K562 (cell line): ENCODE measurements at regions not wholly inside any gene's neighbourhood (a gene's known extent, or its start where the extent isn't known, plus 50 kb on each side); places are given as distances from the start of the nearest gene placed in this dataset.

Experiments
- BHLHE40 ChIP-seq: IDR thresholded peaks from 2 replicates; pipeline ENCODE4 v1.6.1; 2011; ENCODE audit warnings: low read length, improper control_type of control experiment
- HDAC1 ChIP-seq, 2 experiments: fragments of 450-650 bp; IDR thresholded peaks; 2 replicates each; pipeline ENCODE4 v1.6.1; 2016 to 2017; ENCODE audit warnings: inconsistent platforms in 1 of 2, mild to moderate bottlenecking in 1 of 2, moderate library complexity in 1 of 2
- KLF1 ChIP-seq: fragments of 450-650 bp; IDR thresholded peaks from 2 replicates; pipeline ENCODE4 v1.6.1; 2016; ENCODE audit warnings: missing genetic modification characterization, missing compliant biosample characterization
- NCOA4 ChIP-seq: fragments of 450-650 bp; IDR thresholded peaks from 2 replicates; pipeline ENCODE4 v1.6.1; 2018; ENCODE audit warnings: mild to moderate bottlenecking; ENCODE audit not compliant: partially characterized antibody
- NFYB ChIP-seq: IDR thresholded peaks from 2 replicates; pipeline ENCODE4 v1.6.1; 2011; ENCODE audit warnings: mild to moderate bottlenecking, moderate library complexity; ENCODE audit not compliant: insufficient read length; ENCODE audit errors: extremely low read depth
- PHTF2 ChIP-seq: fragments of 250-450 bp; sonication (Bioruptor Pico); IDR thresholded peaks from 2 replicates; pipeline ENCODE4 v1.5.0; 2021; ENCODE audit warnings: mild to moderate bottlenecking
- SIN3B ChIP-seq: fragments of 450-650 bp; IDR thresholded peaks from 2 replicates; pipeline ENCODE4 v1.6.1; 2017; ENCODE audit warnings: low read depth, mild to moderate bottlenecking, moderate library complexity
- SMARCA4 ChIP-seq: fragments of 450-650 bp; IDR thresholded peaks from 2 replicates; pipeline ENCODE4 v1.6.1; 2016
- TAL1 ChIP-seq: fragments of 450-650 bp; IDR thresholded peaks from 2 replicates; pipeline ENCODE4 v1.6.1; 2016; ENCODE audit warnings: mild to moderate bottlenecking
- TRIM24 ChIP-seq, 2 experiments: fragments of 450-650 bp; IDR thresholded peaks; 2 replicates each; pipeline ENCODE4 v1.6.1; 2016
- ZBTB8A ChIP-seq: fragments of 450-650 bp; IDR thresholded peaks from 2 replicates; pipeline ENCODE4 v1.6.1; 2018; ENCODE audit warnings: mild to moderate bottlenecking, moderate library complexity; ENCODE audit not compliant: partially characterized antibody
- ZKSCAN3 ChIP-seq: fragments of 250-450 bp; sonication (Bioruptor Pico); IDR thresholded peaks from 2 replicates; pipeline ENCODE4 v1.4.0; 2020
- ZNF124 ChIP-seq: sonication (generic); formaldehyde crosslinking; IDR thresholded peaks from 2 replicates; pipeline ENCODE4 v1.8.1; 2022; ENCODE audit warnings: missing genetic modification reagents
- ZNF217 ChIP-seq: sonication (generic); formaldehyde crosslinking; IDR thresholded peaks from 2 replicates; pipeline ENCODE4 v1.8.0; 2022; ENCODE audit warnings: mild to moderate bottlenecking, missing genetic modification reagents
- ZNF696 ChIP-seq: fragments of 250-450 bp; sonication (Bioruptor Pico); conservative IDR thresholded peaks from 2 replicates; pipeline ENCODE4 v1.4.0; 2020; ENCODE audit warnings: mild to moderate bottlenecking, moderate library complexity
- TF ChIP-seq, protein P1 (sequence below): fragments of 250-450 bp; sonication (Bioruptor Pico); IDR thresholded peaks from 2 replicates; pipeline ENCODE4 v1.5.0; 2021; ENCODE audit warnings: mild to moderate bottlenecking, moderate library complexity
- TF ChIP-seq, protein P2 (sequence below), 2 experiments: fragments of 450-650 bp in 1 of 2; sonication (generic) in 1 of 2; formaldehyde crosslinking in 1 of 2; IDR thresholded peaks; 2 replicates each; pipeline versions ENCODE4 v1.7.1 to v1.9.0; 2016 to 2022; ENCODE audit warnings: inconsistent platforms in 1 of 2, mild to moderate bottlenecking in 1 of 2, missing genetic modification reagents in 1 of 2
- TF ChIP-seq, protein P3 (sequence below): IDR thresholded peaks from 2 replicates; pipeline ENCODE4 v1.6.1; 2011; ENCODE audit not compliant: insufficient read length; ENCODE audit errors: extremely low read depth

DNA sequence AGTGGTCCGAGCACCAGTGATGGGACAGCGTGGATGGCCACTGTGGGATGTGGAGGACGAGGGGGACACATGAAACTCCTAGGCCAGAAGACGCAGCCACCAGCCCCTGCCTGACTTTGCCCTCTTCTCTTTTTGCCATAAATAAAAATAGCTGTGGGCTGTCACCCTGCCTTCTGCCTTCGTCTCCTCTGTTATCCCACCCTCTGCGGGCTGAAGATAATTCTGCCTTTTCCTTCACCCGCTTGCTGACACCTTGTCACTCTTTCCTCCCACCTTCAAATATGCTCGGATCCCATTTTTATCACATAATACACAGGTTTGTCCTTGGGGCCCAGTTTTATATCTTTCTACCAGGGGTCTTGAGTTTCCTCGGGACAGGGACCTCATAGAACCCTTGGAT, 87.6 kb upstream of the CIBAR2 start (continued):
- TF ChIP-seq, protein P1, sequence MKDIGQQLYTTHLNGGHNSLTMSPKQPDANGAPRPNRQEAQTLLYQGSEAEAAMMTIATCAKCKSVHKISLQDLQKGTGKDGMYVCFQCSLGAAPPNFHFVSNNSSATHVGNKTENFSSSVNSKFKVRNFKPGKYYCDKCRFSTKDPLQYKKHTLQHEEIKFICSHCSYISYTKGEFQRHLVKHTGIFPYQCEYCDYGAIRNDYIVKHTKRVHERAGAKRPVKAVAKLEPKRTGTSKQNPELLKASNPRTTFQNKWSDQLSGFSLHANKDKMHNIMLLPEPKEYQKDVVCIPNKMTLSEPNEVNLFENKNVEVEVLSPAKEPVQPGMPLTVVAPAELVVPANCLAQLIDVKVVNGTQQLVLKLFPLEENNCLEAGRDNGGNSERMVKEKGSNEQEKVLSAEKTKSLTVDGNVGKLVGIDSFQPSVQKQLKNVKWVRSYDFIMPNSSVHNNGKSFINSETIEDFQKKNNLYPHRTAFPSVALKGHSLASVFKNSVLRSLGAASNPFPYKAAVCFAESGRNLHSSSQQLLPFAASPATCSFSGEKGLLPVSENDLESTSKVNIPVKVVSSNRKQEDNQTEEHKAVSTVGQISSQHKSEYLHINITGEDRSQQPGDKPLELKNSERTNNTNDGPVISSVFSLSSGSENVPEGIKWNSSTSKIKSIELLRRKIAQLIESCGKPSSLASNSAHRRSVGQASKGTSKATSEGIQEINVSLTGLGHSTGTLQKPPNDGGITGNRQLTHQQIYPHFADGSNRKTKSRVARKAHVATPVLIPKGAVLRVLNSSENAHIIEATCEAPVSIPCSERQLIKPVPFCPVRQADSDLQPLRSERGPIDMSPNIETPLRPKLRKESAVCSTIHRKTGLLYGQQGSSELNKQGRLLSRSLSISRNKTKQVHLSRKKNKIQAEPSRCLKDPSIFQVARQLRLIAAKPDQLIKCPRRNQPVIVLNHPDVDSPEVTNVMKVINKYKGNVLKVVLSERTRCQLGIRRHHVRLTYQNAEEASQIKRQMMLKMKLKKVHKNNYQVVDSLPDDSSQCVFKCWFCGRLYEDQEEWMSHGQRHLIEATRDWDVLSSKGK (CRISPR knock-in tag): no peak
- no peak for TF ChIP-seq ZKSCAN3
- no peak for TF ChIP-seq NCOA4
- TF ChIP-seq, protein P2, sequence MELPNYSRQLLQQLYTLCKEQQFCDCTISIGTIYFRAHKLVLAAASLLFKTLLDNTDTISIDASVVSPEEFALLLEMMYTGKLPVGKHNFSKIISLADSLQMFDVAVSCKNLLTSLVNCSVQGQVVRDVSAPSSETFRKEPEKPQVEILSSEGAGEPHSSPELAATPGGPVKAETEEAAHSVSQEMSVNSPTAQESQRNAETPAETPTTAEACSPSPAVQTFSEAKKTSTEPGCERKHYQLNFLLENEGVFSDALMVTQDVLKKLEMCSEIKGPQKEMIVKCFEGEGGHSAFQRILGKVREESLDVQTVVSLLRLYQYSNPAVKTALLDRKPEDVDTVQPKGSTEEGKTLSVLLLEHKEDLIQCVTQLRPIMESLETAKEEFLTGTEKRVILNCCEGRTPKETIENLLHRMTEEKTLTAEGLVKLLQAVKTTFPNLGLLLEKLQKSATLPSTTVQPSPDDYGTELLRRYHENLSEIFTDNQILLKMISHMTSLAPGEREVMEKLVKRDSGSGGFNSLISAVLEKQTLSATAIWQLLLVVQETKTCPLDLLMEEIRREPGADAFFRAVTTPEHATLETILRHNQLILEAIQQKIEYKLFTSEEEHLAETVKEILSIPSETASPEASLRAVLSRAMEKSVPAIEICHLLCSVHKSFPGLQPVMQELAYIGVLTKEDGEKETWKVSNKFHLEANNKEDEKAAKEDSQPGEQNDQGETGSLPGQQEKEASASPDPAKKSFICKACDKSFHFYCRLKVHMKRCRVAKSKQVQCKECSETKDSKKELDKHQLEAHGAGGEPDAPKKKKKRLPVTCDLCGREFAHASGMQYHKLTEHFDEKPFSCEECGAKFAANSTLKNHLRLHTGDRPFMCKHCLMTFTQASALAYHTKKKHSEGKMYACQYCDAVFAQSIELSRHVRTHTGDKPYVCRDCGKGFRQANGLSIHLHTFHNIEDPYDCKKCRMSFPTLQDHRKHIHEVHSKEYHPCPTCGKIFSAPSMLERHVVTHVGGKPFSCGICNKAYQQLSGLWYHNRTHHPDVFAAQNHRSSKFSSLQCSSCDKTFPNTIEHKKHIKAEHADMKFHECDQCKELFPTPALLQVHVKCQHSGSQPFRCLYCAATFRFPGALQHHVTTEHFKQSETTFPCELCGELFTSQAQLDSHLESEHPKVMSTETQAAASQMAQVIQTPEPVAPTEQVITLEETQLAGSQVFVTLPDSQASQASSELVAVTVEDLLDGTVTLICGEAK (IDR thresholded peaks at IDR 0.05): no peak
- TF ChIP-seq, protein P2 (CRISPR knock-in tag; IDR thresholded peaks at IDR 0.05): no peak
- no peak for TF ChIP-seq ZBTB8A
- TF ChIP-seq KLF1: no peak
- no peak for TF ChIP-seq ZNF217 (CRISPR knock-in tag)
- no peak for TF ChIP-seq ZNF696 (CRISPR knock-in tag)
- TF ChIP-seq SIN3B: no peak
- TF ChIP-seq BHLHE40: no peak
- TF ChIP-seq TRIM24 (IDR thresholded peaks at IDR 0.05): peak in 1 of 2 experiments; percentile 15; a peak in 1 of 4 replicates
- no peak for TF ChIP-seq PHTF2 (CRISPR knock-in tag)
- TF ChIP-seq SMARCA4: 0 out of 2 replicates have a peak, but pooled peaks have one; percentile 33
- TF ChIP-seq HDAC1 (IDR thresholded peaks at IDR 0.05): peak in 1 of 2 experiments; percentile 26; a peak in 1 of 4 replicates
- TF ChIP-seq, protein P3, sequence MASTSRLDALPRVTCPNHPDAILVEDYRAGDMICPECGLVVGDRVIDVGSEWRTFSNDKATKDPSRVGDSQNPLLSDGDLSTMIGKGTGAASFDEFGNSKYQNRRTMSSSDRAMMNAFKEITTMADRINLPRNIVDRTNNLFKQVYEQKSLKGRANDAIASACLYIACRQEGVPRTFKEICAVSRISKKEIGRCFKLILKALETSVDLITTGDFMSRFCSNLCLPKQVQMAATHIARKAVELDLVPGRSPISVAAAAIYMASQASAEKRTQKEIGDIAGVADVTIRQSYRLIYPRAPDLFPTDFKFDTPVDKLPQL: no peak
- no peak for TF ChIP-seq NFYB
- TF ChIP-seq TAL1: peak; percentile 50; the same call in 1 of the 2 replicates
- TF ChIP-seq ZNF124: no peak
